ENCODE measurements at regions not wholly inside any gene's neighbourhood (a gene's known extent, or its start where the extent isn't known, plus 50 kb on each side); places are given as distances from the start of the nearest gene placed in this dataset.
"Not testable (repeated sequence)": the region's sequence is repeated elsewhere in the genome, so short reads cannot be mapped to it uniquely, and the experiment has no call there.

- DNase-seq = no peak
Measured at GRCh38 chr20:12130781-12131180, 213.1 kb downstream of the BTBD3 start.

DNA sequence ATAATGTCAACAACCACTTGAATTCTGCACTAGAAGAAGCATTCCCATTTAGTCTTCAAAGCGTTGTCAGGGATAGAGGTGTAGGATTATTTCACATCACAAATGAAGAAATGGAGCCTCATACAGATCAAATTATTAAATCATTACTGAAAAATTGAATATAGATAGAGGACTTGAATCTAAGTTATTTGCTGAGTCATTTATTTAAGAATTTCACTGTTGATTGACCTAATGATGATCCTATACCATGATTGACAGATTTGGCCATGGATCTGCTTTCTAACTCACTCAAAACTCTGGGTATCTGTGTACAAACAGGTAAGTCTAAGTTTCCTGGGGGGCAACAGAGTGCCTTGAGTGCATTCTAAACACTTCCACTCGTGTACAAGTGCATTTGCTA is 215.9 kb downstream of the BTBD3 start:
- no peak for DNase-seq

DNA sequence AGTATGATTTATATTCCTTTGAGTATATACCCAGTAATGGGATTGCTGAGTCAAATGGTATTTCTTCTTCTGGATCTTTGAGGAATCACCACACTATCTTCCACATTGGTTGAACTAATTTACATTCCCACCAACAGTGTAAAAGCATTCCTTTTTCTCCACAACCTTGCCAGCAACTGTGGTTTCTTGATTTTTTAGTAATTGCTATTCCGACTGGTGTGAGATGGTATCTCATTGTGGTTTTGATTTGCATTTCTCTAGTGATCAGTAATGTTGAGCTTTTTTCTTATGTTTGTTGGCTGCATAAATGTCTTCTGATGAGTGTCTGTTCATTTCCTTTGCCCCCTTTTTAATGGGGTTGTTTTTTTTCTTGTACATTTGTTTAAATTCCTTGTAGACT is 228.3 kb downstream of the BTBD3 start:
- DNase-seq = not testable (repeated sequence)

GRCh38 chr20:12152996-12153395 is 235.3 kb downstream of the BTBD3 start:
- no peak for DNase-seq

- DNase-seq = no peak
Measured at GRCh38 chr20:12153628-12154027, 235.9 kb downstream of the BTBD3 start.

DNA sequence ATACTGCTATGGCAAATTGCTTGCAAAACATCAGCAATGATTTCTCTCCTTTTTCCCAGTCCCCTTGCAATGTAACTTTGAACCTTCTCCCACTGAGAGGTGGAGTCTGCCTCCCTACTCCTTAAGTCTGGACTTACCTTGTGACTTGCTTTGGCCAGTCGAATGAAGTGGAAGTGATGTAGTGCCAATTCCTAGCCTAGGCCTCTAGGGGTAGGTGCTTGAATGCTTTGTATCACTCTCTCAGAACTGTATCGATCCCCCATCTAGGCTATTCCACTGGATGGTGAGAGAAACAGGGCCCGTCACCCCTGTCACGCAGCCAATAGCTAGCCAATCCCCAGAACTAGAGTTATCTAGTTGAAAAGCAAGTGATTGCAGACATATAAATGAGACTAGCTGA is 238.6 kb downstream of the BTBD3 start:
- no peak for DNase-seq

DNA sequence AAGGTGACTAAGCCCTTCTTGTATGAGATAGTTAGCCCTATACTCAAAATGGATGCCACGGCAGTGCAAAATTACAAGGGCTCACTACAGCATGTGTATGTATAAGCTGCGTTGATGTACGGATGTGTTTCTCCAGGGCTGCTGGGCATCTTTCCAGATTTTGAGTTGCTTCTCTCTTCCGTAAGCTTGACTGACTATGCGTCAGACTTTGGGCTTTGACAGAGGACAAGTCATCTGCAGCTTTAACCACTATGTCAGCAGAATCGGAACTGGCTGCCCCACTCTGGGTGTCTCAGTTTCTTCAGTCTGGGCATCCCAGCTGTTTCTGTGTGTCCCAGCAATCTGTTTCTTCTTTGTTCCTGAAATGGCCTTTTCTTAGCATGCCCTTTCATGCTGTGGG is 241.6 kb downstream of the BTBD3 start:
- DNase-seq = no peak

DNA sequence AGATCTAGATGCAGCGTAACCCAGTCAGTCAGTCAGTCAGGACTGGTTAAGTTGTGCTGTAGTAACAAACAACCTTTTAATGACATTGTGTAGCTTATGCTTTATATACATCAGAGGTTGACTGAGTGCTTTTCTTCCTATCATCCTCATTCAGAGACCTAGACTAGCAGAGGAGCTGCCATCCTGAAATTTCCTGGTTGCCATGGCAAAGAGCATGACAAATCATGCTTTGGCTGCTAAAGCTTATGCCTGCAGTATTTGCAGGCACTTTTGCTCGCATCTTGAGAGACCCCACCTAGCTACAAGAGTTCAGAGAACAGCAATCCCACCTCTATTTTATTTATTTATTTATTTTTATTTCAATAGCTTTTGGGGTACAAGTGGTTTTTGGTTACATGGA is 244.0 kb downstream of the BTBD3 start:
- no peak for DNase-seq

DNA sequence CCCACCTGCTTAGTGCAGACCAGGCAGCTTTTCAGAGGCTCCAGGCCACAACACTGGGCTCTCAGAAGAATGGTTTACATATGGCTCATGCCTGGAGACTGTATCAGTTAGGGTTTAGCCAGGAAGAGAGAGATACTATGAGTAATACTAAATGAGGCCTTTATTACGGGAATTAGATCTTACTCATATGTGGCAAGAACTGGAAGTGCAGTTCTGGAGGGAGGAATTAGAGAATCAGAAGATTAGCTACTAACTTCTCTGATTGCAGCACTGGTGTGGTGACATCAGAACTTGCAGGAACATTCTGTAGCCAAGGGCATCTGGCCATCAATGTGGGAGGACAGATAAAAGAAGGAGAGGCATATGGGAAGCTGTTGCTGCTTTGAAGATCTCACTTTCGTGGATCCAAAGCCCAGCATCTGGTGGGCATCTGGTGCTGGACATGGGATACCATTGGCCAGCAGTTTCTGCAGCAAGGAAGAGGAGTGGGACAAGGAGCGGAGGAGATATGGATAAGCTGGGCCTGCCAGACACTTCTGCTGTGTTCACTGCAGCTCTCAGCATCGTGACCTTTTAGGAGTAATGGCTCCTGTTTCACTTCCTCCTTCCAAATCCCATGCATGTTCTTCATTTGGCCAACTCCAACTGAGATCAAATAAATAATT is 248.5 kb downstream of the BTBD3 start:
- no peak for DNase-seq

DNA sequence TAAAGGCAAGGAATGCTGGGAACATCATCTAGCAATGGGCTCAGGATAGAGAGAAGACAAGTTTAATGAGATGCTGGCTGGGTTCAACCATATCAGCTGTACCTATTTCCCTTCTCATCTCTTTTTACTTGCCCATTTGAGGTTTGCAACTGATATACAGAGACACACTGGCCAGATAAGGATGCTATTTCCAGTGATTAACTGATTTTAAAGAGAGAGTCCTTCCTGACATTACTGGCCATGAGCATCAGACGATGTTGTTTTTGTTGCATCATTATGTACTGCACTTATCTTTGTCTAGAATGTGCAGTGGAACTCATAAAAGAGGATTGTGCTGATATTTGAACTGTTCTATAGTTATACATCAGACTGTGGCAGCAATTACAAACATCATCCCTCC is 252.7 kb downstream of the BTBD3 start:
- DNase-seq = no peak

- DNase-seq = no peak
Measured at GRCh38 chr20:12171923-12172524, 254.3 kb downstream of the BTBD3 start.

DNA sequence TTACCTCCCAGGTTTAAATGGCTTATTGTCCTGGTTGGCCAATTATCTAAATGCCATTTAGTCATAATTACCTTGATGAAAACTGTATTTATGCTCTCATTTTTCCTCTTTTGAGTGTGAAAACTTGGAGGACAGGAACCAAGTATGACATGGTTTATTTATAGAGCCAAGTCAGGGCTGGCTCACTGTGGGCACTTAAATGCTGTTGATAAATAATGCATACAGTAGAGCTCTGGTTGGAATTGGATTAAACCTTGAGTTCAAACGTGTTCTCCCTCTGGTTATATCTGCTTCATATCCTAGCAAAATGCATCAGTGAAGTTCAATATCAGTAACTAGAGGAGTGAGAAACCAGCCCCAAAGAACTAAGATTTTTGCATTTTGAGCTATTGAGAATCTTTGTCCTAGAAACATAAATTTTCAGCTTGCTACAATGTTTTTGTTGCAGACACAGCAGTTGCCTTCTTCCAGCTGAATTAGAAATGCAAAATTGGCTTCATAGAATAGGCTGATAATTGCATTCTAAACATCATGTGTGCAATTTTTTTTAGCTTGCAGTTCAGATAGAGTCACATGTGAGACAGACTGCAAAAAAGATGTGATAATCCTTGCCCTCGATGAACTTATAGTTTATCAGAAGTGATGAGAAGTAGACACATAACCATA is 255.8 kb downstream of the BTBD3 start:
- DNase-seq = no peak

- no peak for DNase-seq
Measured at GRCh38 chr20:12175538-12175937, 257.8 kb downstream of the BTBD3 start.

- DNase-seq = no peak
Measured at GRCh38 chr20:12177657-12178293, 260.1 kb downstream of the BTBD3 start.

DNA sequence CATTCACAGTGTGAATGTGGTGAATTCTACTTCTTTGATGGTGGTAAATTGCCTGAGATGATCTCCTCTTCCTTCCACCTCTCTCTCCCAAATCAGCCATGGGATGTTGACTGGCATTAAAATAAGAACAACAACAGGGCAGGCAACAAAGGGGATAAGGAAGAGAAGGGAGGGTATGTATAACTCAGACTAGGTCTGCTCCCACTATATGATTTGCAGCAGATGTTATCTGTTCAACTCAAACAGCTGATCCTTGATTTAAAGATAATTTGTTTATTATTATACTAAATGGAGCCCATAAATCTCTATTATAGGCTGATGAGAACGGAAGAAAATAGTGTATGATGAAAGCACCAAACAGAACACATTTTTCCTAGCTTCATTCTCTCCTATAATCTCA is 262.0 kb downstream of the BTBD3 start:
- DNase-seq = no peak

- DNase-seq = no peak
Measured at GRCh38 chr20:12180107-12180661, 262.5 kb downstream of the BTBD3 start.

GRCh38 chr20:12198281-12198680 is 280.6 kb downstream of the BTBD3 start:
- DNase-seq = no peak

DNA sequence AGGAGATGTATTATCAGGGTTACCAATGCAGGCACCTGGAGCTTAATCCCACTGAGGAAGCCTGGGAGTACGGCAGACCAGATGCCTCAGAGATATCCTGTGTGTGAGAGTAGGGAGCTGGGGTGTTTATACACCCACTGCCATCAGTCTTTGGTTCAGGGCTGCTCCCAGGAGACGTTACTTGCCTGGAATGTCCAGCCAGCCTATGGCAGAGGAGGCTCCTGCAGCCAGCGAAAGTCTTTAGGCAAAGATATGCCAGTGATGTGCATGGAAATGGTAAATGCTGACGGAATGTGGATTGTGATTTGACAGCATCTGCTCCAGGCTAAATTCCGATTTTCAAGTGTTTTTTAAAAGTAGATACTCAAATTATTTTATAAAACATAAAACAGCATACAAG is 282.0 kb downstream of the BTBD3 start:
- DNase-seq = no peak

DNA sequence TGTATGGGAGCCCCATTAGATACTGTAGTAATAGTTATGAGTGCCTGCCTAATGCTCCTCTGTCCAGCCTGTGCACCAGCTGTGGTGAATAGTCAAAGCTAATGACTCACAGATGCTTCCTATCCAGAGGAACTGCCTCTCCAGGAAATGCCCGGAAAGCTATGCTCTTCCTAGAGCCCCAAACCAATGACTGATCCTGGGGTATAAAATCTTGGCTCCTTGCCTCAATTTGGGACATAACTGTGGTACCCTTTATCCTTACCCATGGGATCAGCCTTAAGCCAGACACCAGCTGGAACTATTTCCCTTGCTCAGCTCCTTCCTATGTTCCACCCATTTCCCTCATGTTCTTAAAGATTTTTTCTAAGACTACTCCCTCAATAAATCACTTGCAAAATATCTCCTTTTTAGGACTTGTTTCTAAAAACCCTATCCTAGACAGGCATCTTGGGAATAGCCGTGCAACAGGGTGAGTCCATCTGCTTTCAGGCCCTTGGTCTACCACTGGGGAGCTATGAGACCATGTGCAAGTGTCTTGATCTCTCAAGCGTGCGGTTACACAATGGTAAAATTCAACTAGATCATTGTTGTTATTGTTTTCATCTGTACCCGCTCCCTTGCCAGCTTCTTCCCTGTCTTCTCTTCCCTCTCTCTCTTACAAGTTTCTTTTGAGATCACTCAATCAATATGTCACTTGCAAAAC is 283.7 kb downstream of the BTBD3 start:
- no peak for DNase-seq

DNA sequence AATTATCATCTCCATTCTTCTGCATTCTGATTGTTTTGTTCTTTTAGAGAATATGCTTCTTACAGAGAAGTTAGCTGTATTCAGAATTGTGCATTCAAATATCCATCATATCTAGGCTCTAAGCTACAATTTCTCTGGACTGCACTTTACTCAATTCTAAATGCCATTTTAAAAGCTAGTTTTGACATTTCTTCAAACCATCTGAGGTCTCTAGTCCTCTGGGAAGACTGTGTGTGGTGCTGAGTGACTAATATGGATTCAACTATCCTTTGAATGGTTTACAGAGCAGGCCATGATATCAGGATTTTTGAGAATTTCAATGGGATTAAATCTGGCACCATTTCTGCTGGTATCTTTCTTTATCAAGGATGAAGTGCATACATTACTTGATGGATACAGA is 285.7 kb downstream of the BTBD3 start:
- DNase-seq = no peak

GRCh38 chr20:12203981-12204380 is 286.3 kb downstream of the BTBD3 start:
- no peak for DNase-seq

GRCh38 chr20:12207875-12208274 is 290.2 kb downstream of the BTBD3 start:
- no peak for DNase-seq

DNA sequence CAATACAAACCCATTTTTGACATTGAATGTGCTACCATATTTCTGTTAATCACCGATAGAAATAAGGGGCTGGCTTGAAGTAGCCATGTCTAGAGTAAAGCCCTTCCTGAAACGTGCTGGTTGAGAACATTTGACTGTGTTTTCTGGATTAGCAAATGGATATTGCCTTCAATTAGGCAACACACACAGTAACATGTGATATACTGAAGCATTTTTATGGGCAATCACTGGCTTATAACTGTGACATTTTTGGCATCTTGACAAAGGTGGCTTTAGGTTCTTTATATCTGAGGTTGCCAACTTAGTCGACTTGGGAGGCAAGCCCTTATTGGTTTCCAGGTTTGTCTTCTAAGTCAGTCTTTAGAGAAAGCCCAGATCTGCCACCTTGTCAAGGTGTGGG is 292.9 kb downstream of the BTBD3 start:
- DNase-seq = no peak
